Kidney (tissue), 13 donors: ENCODE measurements at regions not wholly inside any gene's neighbourhood (a gene's known extent, or its start where the extent isn't known, plus 50 kb on each side); places are given as distances from the start of the nearest gene placed in this dataset.

Source experiments
- DNase-seq, 5 donors: peaks; one replicate each; pipeline ENCODE4 v3.0.0-alpha.2; 2013 to 2020
- FAIRE-seq: peaks from 2 replicates; lab custom pipeline; 2012; peaks lifted over from hg19 to GRCh38; lab: Jason Lieb, UNC
- H3K27ac ChIP-seq, 2 donors: one replicate each; pipeline ENCODE4 v1.7.0; 2013; ENCODE audit warnings: low read depth in 2 of 2, low read length in 2 of 2, inconsistent platforms in 1 of 2
- H3K27me3 ChIP-seq: one replicate; pipeline ENCODE4 v1.7.1; 2013; ENCODE audit warnings: low read length, inconsistent platforms; ENCODE audit not compliant: control insufficient read depth, insufficient read depth
- H3K36me3 ChIP-seq, 3 donors: one replicate each; pipeline versions ENCODE4 v1.7.0 to v1.7.1; 2013; ENCODE audit warnings: low read length in 3 of 3, control low read depth in 1 of 3, inconsistent platforms in 1 of 3; ENCODE audit not compliant: insufficient read depth in 3 of 3, control insufficient read depth in 2 of 3
- H3K4me1 ChIP-seq, 3 donors: one replicate each; pipeline versions ENCODE4 v1.7.0 to v1.7.1; 2013; ENCODE audit warnings: low read length in 3 of 3, inconsistent platforms in 1 of 3, low read depth in 1 of 3; ENCODE audit not compliant: control insufficient read depth in 2 of 3, insufficient read depth in 2 of 3
- H3K4me3 ChIP-seq, 3 donors: one replicate each; pipeline versions ENCODE4 v1.7.0 to v1.8.1; 2013; ENCODE audit warnings: low read length in 3 of 3, control low read depth in 1 of 3, inconsistent platforms in 1 of 3
- H3K9ac ChIP-seq, 3 donors: one replicate each; pipeline versions ENCODE4 v1.7.0 to v1.7.1; 2013; ENCODE audit warnings: low read length in 3 of 3, control low read depth in 1 of 3, inconsistent platforms in 1 of 3
- H3K9me3 ChIP-seq, 3 donors: one replicate each; pipeline versions ENCODE4 v1.7.0 to v1.7.1; 2013; ENCODE audit warnings: low read length in 3 of 3, control low read depth in 1 of 3, inconsistent platforms in 1 of 3; ENCODE audit not compliant: control insufficient read depth in 2 of 3, insufficient read depth in 1 of 3
- CTCF ChIP-seq: IDR thresholded peaks from 3 replicates; pipeline ENCODE4 v1.5.1; 2012; ENCODE audit warnings: mild to moderate bottlenecking, moderate library complexity, borderline replicate concordance; ENCODE audit not compliant: insufficient read depth; ENCODE audit errors: extremely low read depth
- intact Hi-C: fragments of 100-400 bp; cut with DNase I; formaldehyde crosslinking; loops from one replicate; pipeline ENCODE4 v1.11.1; 2022
- donor health status: control.
- donor health status: control.
- donor health status: control.
- donor health status: control.
- donor health status: control.
- donor health status: DM: yes; HTN: yes; CAD: no.
- donor health status: Normal renal cell carcinoma (clear cell type).

GRCh38 chr16:47849736-47850135 is 306.1 kb downstream of the ABCC12 start:
- H3K27ac ChIP-seq, result no peak overlapping the region
- no peaks in the 10 kb centered on the region for H3K9me3 ChIP-seq
- no peaks in the 10 kb centered on the region for H3K36me3 ChIP-seq
- intact Hi-C loops, result no loop called here
- no peaks in the 10 kb centered on the region for H3K27me3 ChIP-seq
- no peaks in the 10 kb centered on the region for H3K4me1 ChIP-seq
- H3K9ac ChIP-seq, result no peak overlapping the region
- no peak for TF ChIP-seq CTCF
- DNase-seq (no peak), FAIRE-seq (no peak)
- no peak overlapping the region for H3K4me3 ChIP-seq

- no peaks in the 10 kb centered on the region for H3K36me3 ChIP-seq
- no peak for DNase-seq
- TF ChIP-seq CTCF, result no peak
- no peak overlapping the region for H3K4me3 ChIP-seq
- H3K9me3 ChIP-seq, result no peaks in the 10 kb centered on the region
- intact Hi-C loops, result no loop called here
- no peak overlapping the region for H3K9ac ChIP-seq
- no peak for FAIRE-seq
- no peaks in the 10 kb centered on the region for H3K27me3 ChIP-seq
- H3K27ac ChIP-seq, result no peak overlapping the region
- H3K4me1 ChIP-seq, result no peaks in the 10 kb centered on the region
These were observed 307.2 kb downstream of the ABCC12 start for GRCh38 chr16:47848421-47849109.

- Histone ChIP-seq H3K27me3 (no peaks in the 10 kb centered on the region), H3K9me3 (no peaks in the 10 kb centered on the region), H3K4me3 (no peak overlapping the region), H3K9ac (no peak overlapping the region), H3K36me3 (no peaks in the 10 kb centered on the region), H3K27ac (no peak overlapping the region), H3K4me1 (no peaks in the 10 kb centered on the region)
- TF ChIP-seq CTCF, result no peak
- DNase-seq (no peak), FAIRE-seq (no peak)
- intact Hi-C loops, result no loop called here
These were observed 308.4 kb downstream of the ABCC12 start for GRCh38 chr16:47847220-47847970.
